Activated CD4-positive, alpha-beta memory T cell treated with anti-CD3 and anti-CD28 coated beads, Interleukin-2, amount 10 ng/mL, durations not matched to agents 7 days and 5 days (primary cell): ENCODE measurements at regions not wholly inside any gene's neighbourhood (a gene's known extent, or its start where the extent isn't known, plus 50 kb on each side); places are given as distances from the start of the nearest gene placed in this dataset.
"Not testable (repeated sequence)": the region's sequence is repeated elsewhere in the genome, so short reads cannot be mapped to it uniquely, and the experiment has no call there.

Experiments
- CTCF ChIA-PET: fragments of 350-600 bp; sonication (Branson Sonifier 250); formaldehyde crosslinking; loops from one replicate; lab custom pipeline; 2021; ENCODE audit warnings: antibody characterized with exemption, inconsistent platforms; lab: Charles Lee
- POLR2A ChIA-PET: fragments of 350-600 bp; sonication (Branson Sonifier 250); formaldehyde crosslinking; loops from one replicate; lab custom pipeline; 2021; ENCODE audit warnings: antibody characterized with exemption; lab: Charles Lee
- DNase-seq: peaks from one replicate; pipeline ENCODE4 v3.0.0-alpha.2; 2020
- H3K27ac Mint-ChIP-seq: one replicate; pipeline ENCODE4 v1.8.0; 2021; ENCODE audit warnings: mild to moderate bottlenecking, mixed read lengths
- H3K27me3 Mint-ChIP-seq: one replicate; pipeline ENCODE4 v1.8.0; 2021; ENCODE audit warnings: mixed read lengths
- H3K36me3 Mint-ChIP-seq: one replicate; pipeline ENCODE4 v1.8.0; 2021; ENCODE audit warnings: low read depth, mixed read lengths
- H3K4me1 Mint-ChIP-seq: one replicate; pipeline ENCODE4 v1.8.0; 2021; ENCODE audit warnings: mixed read lengths
- H3K4me3 Mint-ChIP-seq: one replicate; pipeline ENCODE4 v1.8.0; 2021; ENCODE audit warnings: mild to moderate bottlenecking, mixed read lengths
- H3K9me3 Mint-ChIP-seq: one replicate; pipeline ENCODE4 v1.8.0; 2021; ENCODE audit warnings: mixed read lengths

DNA sequence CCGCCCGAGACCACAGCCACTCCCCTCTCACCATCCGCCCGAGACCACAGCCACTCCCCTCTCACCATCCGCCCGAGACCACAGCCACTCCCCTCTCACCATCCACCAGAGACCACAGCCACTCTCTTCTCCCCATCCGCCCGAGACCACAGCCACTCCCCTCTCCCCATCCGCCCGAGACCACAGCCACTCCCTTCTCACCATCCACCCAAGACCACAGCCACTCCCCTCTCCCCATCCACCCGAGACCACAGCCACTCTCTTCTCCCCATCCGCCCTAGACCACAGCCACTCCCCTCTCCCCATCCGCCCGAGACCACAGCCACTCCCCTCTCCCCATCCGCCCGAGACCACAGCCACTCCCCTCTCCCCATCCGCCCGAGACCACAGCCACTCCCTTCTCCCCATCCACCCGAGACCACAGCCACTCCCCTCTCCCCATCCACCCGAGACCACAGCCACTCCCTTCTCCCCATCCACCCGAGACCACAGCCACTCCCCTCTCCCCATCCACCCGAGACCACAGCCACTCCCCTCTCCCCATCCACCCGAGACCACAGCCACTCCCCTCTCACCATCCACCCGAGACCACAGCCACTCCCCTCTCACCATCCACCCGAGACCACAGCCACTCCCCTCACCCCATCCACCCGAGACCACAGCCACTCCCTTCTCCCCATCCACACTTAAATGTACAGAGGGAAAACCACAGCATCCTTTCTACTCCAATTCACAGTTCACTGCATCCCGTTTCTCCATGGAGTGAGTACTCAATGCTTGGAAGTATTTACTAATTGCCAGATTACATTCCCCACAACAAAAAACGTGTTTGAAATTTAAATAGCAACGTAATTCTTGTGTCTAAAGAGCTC lies 83.5 kb upstream of the SFSWAP start:
- DNase-seq: peak; percentile 56
- CTCF ChIA-PET, H3K36me3 Mint-ChIP-seq, H3K9me3 Mint-ChIP-seq, H3K27me3 Mint-ChIP-seq, H3K4me3 Mint-ChIP-seq, H3K4me1 Mint-ChIP-seq, POLR2A ChIA-PET: not testable (repeated sequence)
- peak overlapping the region; percentile 87 for H3K27ac Mint-ChIP-seq

DNA sequence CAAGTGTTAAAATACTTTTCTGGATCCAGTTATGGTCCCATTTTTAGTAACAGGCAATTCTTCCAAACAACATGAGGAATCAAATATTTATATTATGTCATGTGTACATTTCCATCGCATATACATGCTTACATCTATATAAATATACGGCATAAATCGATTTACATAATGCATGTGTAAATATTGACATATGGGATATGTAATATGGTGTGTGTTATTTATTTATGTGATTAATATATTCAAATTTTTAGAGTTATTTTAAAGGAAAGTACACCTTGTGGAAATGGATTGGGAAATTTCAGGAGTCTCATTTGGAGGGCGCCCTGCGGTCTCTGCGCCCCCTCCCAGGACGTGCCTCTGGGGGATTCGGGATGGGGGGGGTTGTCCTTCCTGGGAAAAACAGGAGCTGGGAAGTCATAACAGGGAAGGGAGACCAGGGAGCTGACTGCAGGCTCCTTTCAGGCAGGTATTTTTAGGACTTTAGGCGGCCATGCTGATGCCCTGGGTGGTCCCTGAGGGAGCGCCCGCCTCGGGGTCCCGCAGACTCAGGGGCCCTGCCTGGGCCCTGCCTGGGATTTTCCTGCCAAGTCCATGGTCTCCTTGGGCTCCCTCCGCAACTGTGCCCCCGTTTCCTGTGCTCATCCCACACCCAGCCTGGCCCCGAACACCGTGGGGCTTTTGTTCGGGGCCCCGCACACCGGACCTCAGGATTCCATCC lies 82.7 kb upstream of the SFSWAP start:
- peak overlapping the region; percentile 87 for H3K27ac Mint-ChIP-seq
- H3K36me3 Mint-ChIP-seq: peaks cover 5% of the 10 kb centered on the region

DNA sequence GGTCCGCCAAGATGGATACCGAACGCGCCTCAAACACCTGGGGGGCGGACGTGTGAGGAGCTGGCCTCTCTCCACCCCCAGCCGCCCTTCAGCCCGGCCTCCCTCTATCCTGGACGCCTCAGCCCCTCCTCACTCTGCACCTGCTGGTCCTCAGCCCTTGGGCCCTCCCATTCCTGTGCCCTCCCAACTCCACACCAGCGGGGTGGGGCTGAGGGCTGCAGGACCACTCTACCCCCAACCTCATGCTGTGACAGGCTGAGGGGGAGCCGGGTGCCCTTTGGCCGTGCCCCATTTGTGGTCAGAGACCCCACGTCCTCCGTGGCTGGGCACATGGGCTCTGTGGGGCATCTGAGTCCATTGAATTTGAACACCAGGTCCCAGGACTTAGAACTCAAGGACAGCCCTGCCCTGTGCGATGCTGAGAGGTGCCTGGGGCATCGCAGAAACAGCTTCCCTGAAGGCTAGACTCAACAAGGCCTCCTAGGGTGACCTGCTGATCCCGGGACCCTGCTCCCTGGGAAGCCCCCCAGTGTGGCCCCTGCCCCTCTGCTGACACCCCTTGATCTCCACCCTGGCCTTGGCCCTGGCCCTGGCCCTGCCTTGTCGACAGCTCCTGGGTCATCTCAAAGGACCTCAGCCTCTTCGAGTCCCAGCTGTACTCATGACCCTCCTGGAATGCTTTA lies 82.0 kb upstream of the SFSWAP start:
- Mint-ChIP-seq H3K27ac (peak overlapping the region; percentile 58), H3K4me3 (no peak overlapping the region), H3K4me1 (peaks cover 1% of the 10 kb centered on the region), H3K36me3 (peaks cover 5% of the 10 kb centered on the region), H3K27me3 (peaks cover 6% of the 10 kb centered on the region), H3K9me3 (peaks cover 4% of the 10 kb centered on the region)
- no peak for DNase-seq
- ChIA-PET POLR2A (no interaction called here), CTCF (no interaction called here)

More for the DNA sequence above, 82.7 kb upstream of the SFSWAP start:
- Mint-ChIP-seq H3K27me3 (peaks cover 6% of the 10 kb centered on the region), H3K4me3 (no peak overlapping the region), H3K9me3 (peaks cover 4% of the 10 kb centered on the region), H3K4me1 (peaks cover 1% of the 10 kb centered on the region)
- ChIA-PET CTCF (no interaction called here), POLR2A (no interaction called here)
- DNase-seq: no peak

DNA sequence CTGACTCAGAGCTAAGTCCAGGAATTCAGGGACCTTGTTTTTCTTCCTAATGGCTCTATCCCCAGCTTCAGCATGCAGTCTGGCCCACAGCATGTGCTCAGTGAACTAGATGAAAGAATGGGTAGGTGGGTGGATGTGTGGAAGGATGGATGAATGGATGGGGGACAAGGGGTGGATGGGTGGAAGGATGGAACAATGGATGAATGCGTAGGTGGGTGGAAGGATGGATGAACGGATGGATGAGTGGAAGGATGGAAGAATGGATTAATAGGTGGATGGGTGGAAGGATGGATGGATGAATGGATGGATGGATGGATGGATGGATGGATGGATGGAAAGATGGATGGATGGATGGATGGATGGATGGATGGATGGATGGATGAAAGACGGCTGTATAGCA lies 79.7 kb upstream of the SFSWAP start:
- POLR2A ChIA-PET: no interaction called here
- H3K9me3 Mint-ChIP-seq: peaks cover 2% of the 10 kb centered on the region
- H3K4me1 Mint-ChIP-seq: no peaks in the 10 kb centered on the region
- peaks cover 12% of the 10 kb centered on the region for H3K27me3 Mint-ChIP-seq
- CTCF ChIA-PET: no interaction called here
- H3K36me3 Mint-ChIP-seq: peaks cover 5% of the 10 kb centered on the region
- no peak overlapping the region for H3K4me3 Mint-ChIP-seq
- no peak for DNase-seq
- no peak overlapping the region for H3K27ac Mint-ChIP-seq

DNA sequence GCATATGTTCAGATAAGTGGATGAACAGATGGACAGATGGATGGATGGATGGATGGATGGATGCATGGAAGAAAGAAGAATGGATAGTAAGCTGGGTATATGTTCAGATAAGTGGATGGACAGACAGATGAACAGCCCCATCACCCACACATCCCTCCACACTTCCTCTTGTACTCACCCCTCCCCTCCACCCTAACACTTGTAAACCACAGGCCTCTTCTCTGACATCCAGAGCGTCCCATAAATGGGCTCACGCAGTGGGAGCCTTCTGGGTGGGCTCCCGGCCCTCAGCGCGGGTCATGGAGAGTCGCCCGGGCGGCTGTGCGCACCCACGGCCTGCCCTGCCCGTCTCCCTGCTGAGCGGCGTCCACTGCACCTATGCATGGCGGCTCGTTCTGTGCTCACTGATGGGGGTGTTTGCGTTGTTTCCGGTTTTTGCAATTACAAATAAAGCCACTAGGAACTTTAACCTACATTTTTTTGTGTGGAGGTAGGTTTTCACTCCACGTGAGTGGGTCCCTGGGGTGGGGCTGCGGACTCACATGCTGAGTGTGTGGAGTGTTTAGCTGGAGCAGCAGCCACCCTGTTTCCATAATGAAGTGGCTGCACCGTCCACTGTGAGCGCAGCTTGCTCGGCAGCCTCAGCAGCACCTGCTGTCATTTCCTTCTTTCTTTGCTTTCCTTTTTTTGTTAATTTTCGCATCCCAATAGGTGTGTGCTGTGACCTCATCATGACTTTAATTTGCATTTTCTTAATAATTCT lies 78.8 kb upstream of the SFSWAP start:
- H3K4me3 Mint-ChIP-seq, H3K4me1 Mint-ChIP-seq, H3K27ac Mint-ChIP-seq, H3K36me3 Mint-ChIP-seq, CTCF ChIA-PET, DNase-seq, POLR2A ChIA-PET, H3K9me3 Mint-ChIP-seq: not testable (repeated sequence)
- H3K27me3 Mint-ChIP-seq: peaks cover 12% of the 10 kb centered on the region

DNA sequence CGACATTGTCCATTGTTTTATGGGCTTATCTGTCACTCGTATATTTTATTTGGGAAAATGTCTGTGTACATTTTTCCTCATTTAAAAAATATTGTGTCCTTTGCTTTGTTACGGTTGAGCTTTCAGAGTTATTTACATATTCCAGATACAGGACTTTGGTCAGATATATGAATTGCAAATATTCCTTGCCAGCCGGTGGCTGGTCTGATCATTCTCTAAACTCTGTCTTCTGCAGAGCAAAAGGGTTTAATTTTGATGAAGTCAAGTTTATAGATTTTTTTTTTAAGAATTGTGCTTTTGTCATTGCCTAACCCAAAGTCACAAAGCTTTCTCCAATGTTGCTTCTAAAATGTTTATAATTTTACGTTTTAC lies 78.3 kb upstream of the SFSWAP start:
- DNase-seq, H3K27ac Mint-ChIP-seq, H3K36me3 Mint-ChIP-seq, POLR2A ChIA-PET, H3K4me3 Mint-ChIP-seq, H3K4me1 Mint-ChIP-seq, H3K9me3 Mint-ChIP-seq, CTCF ChIA-PET: not testable (repeated sequence)
- H3K27me3 Mint-ChIP-seq: peaks cover 12% of the 10 kb centered on the region

DNA sequence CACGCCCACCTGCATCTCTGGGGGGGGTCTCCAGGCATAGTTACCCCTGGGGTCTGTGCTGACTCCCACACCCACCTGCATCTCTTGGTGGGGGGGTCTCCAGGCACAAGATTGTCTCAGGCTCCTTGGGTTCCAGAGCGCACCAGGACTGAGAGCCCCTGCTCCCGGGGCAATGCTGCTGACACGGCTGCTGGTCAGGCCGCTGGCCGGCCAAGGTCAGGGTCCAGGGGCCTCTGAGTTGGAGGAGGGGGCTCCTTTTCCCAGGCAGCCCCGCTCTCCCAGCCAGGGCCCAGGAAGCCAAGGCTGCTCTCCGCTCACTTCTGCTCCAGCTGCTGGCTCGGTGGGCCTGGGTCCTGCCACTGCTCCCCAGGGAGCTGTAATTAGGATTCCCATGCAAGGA lies 77.3 kb upstream of the SFSWAP start:
- POLR2A ChIA-PET, DNase-seq, CTCF ChIA-PET, H3K4me3 Mint-ChIP-seq, H3K27ac Mint-ChIP-seq, H3K4me1 Mint-ChIP-seq, H3K36me3 Mint-ChIP-seq, H3K9me3 Mint-ChIP-seq: not testable (repeated sequence)
- peaks cover 12% of the 10 kb centered on the region for H3K27me3 Mint-ChIP-seq

DNA sequence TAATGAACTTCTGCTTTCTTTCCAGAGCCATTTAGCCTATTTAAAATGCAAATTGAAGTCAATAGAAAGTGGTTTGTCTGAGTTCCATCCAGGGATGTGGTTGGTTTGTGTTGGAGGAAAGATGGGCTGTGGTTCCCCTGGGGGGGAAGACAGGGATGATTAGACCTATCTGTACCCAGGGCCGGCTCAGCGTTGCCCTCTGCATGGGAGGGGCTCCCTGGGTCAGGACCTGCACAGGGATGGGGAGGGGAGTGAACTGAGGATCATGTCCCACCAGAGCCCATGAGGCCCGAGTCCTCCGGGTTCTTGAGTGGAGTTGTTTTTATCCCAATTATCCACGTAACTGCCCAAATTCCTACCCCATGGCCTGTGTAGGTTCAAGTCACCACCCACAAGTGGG lies 76.9 kb upstream of the SFSWAP start:
- DNase-seq: no peak
- Mint-ChIP-seq H3K4me3 (no peak overlapping the region), H3K4me1 (no peaks in the 10 kb centered on the region), H3K27me3 (peaks cover 12% of the 10 kb centered on the region), H3K9me3 (no peaks in the 10 kb centered on the region), H3K27ac (no peak overlapping the region), H3K36me3 (no peaks in the 10 kb centered on the region)
- ChIA-PET CTCF (no interaction called here), POLR2A (no interaction called here)

DNA sequence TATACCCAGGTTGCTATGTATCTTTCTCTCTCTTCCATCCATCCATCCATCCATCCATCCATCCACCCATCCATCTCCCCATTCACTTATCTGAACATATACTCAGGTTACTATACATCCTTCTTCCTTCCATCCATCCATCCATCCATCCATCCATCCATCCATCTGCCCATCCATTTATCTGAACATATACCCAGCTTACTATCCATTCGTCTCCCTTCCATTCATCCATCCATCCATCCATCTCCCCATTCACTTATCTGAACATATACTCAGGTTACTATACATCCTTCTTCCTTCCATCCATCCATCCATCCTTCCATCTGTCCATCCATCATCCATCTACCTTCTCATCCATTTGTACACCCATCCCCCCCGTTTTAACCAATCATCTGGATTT lies 75.9 kb upstream of the SFSWAP start:
- DNase-seq, H3K27ac Mint-ChIP-seq, CTCF ChIA-PET, H3K4me3 Mint-ChIP-seq, H3K4me1 Mint-ChIP-seq, H3K36me3 Mint-ChIP-seq, H3K9me3 Mint-ChIP-seq, POLR2A ChIA-PET: not testable (repeated sequence)
- H3K27me3 Mint-ChIP-seq: peaks cover 12% of the 10 kb centered on the region

DNA sequence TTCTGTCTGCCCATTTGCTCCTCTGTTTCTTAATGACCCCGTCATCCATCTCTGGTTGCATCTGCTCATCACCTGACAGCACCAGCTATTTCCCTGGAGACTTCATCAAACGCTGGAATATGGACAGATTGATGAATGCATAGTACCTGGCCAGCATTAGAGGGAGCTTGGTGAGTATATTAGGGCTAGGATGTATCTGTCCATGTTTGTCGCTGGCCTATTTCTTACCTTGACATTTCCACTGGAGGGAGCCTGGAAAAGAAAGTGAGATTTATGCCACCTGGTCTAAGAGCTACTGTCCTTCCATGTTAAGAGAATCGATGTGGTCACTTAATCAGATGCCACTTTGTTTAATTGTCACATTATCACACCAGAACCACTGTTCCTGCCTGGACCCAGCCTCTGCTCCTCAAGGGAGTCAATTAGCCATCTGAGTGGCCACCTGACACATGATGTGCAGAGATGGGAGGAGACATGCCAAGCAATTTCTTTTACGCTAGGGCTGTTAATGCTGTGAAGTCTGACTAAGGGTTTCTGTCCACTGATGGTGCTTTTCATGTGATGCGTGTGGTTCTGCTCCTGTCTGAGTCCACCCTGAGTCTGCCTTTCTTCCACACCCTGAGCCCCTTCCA lies 75.3 kb upstream of the SFSWAP start:
- peaks cover 12% of the 10 kb centered on the region for H3K27me3 Mint-ChIP-seq
- no peaks in the 10 kb centered on the region for H3K4me1 Mint-ChIP-seq
- no peak for DNase-seq
- H3K27ac Mint-ChIP-seq: no peak overlapping the region
- POLR2A ChIA-PET: no interaction called here
- no peak overlapping the region for H3K4me3 Mint-ChIP-seq
- H3K36me3 Mint-ChIP-seq: no peaks in the 10 kb centered on the region
- H3K9me3 Mint-ChIP-seq: no peaks in the 10 kb centered on the region
- CTCF ChIA-PET: no interaction called here

DNA sequence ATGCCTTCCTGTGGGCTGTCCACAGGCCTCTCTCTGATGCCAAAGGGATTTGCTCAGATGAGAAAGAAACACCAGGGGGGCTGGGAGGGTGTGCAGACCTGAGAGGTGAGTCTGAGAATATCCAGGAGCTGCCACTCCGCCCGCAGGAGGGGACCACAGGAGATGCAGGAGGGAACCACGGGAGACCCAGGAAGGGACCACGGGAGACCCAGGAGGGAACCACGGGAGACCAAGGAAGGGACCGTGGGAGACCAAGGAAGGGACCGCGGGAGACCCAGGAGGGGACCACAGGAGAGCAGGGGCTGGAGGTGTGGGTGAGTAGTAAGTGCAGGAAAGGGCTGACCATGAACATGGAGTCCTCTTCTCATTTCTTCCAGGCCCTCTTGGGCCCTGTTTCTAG lies 74.6 kb upstream of the SFSWAP start:
- Mint-ChIP-seq H3K27me3 (peaks cover 8% of the 10 kb centered on the region), H3K27ac (no peak overlapping the region), H3K36me3 (no peaks in the 10 kb centered on the region), H3K4me3 (no peak overlapping the region), H3K9me3 (no peaks in the 10 kb centered on the region), H3K4me1 (no peaks in the 10 kb centered on the region)
- DNase-seq: no peak
- POLR2A ChIA-PET: no interaction called here
- CTCF ChIA-PET: no interaction called here

DNA sequence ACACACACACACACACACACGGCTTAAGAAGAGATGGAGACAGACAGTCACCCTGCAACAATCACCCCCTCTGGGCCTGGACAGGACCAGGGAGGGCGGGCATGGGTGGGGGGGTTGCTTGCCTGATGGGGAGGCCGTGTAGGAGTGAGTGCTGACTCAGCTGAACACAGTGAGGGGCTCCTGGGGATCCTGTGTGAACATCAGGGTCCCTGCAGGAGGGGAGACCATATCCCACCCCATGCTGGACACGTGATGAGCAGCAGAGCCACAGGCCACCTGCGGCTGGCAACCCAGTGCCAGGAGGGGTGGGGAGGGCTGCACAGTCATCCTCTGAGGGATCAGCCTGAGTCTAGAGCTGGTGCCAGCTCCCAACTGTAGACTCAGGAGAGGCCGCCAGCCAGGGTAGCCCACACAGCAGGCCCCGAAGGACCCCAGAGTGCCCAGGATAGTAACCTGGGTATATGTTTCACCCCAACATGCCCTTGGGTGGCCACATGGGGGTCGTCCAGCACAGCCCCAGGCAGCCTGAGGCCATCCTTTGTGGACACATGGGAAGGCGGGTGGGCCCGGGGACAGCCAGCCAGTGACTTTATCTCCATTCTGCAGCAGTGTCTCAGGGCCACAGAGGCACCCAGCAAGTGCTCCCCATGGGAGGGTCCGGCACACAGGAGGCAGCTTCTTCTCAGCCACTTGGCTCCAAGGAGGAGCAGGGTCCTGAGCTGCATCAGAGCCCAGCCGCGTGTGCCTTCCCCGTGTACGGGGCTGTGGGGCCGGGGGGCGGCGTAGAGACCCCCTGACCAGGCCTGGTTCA lies 73.7 kb upstream of the SFSWAP start:
- ChIA-PET POLR2A (no interaction called here), CTCF (no interaction called here)
- Mint-ChIP-seq H3K9me3 (no peaks in the 10 kb centered on the region), H3K36me3 (no peaks in the 10 kb centered on the region), H3K27me3 (peaks cover 6% of the 10 kb centered on the region), H3K4me1 (no peaks in the 10 kb centered on the region), H3K27ac (no peak overlapping the region), H3K4me3 (no peak overlapping the region)
- no peak for DNase-seq
